Activated naive CD4-positive, alpha-beta T cell treated with anti-CD3 and anti-CD28 coated beads, Interleukin-2, amount 50 U/mL, for 24 hours (primary cell): ENCODE measurements at regions not wholly inside any gene's neighbourhood (a gene's known extent, or its start where the extent isn't known, plus 50 kb on each side); places are given as distances from the start of the nearest gene placed in this dataset.

ENCODE experiments used
- H3K27ac Mint-ChIP-seq: one replicate; pipeline ENCODE4 v1.8.0; 2021; ENCODE audit warnings: mild to moderate bottlenecking, mixed read lengths
- H3K27me3 Mint-ChIP-seq: one replicate; pipeline ENCODE4 v1.8.0; 2021; ENCODE audit warnings: mixed read lengths
- H3K36me3 Mint-ChIP-seq: one replicate; pipeline ENCODE4 v1.8.0; 2021; ENCODE audit warnings: mixed read lengths
- H3K4me1 Mint-ChIP-seq: one replicate; pipeline ENCODE4 v1.8.0; 2021; ENCODE audit warnings: mixed read lengths
- H3K4me3 Mint-ChIP-seq: one replicate; pipeline ENCODE4 v1.8.0; 2021; ENCODE audit warnings: mild to moderate bottlenecking, mixed read lengths
- H3K9me3 Mint-ChIP-seq: one replicate; pipeline ENCODE4 v1.8.0; 2021; ENCODE audit warnings: mixed read lengths

- H3K4me3 Mint-ChIP-seq = no peak overlapping the region
- H3K9me3 Mint-ChIP-seq = peaks cover 21% of the 10 kb centered on the region
- no peaks in the 10 kb centered on the region for H3K27me3 Mint-ChIP-seq
- no peaks in the 10 kb centered on the region for H3K4me1 Mint-ChIP-seq
- H3K36me3 Mint-ChIP-seq = no peaks in the 10 kb centered on the region
- H3K27ac Mint-ChIP-seq = no peak overlapping the region
Observed at GRCh38 chr7:109284943-109285342, 715.3 kb downstream of the DNAJB9 start.

GRCh38 chr7:109295158-109295557 is 725.5 kb downstream of the DNAJB9 start:
- no peaks in the 10 kb centered on the region for H3K36me3 Mint-ChIP-seq
- H3K27ac Mint-ChIP-seq = no peak overlapping the region
- H3K9me3 Mint-ChIP-seq = no peaks in the 10 kb centered on the region
- H3K4me1 Mint-ChIP-seq = no peaks in the 10 kb centered on the region
- no peak overlapping the region for H3K4me3 Mint-ChIP-seq
- no peaks in the 10 kb centered on the region for H3K27me3 Mint-ChIP-seq

GRCh38 chr7:109308816-109309215 is 739.1 kb downstream of the DNAJB9 start:
- H3K27ac Mint-ChIP-seq = no peak overlapping the region
- H3K36me3 Mint-ChIP-seq = no peaks in the 10 kb centered on the region
- H3K4me1 Mint-ChIP-seq = no peaks in the 10 kb centered on the region
- peaks cover 30% of the 10 kb centered on the region for H3K9me3 Mint-ChIP-seq
- no peak overlapping the region for H3K4me3 Mint-ChIP-seq
- H3K27me3 Mint-ChIP-seq = no peaks in the 10 kb centered on the region

GRCh38 chr7:109309790-109310189 is 740.1 kb downstream of the DNAJB9 start:
- Mint-ChIP-seq H3K27ac (no peak overlapping the region), H3K4me3 (no peak overlapping the region), H3K36me3 (no peaks in the 10 kb centered on the region), H3K27me3 (no peaks in the 10 kb centered on the region), H3K9me3 (peaks cover 30% of the 10 kb centered on the region), H3K4me1 (no peaks in the 10 kb centered on the region)

- Mint-ChIP-seq H3K27ac (no peak overlapping the region), H3K9me3 (no peaks in the 10 kb centered on the region), H3K36me3 (no peaks in the 10 kb centered on the region), H3K27me3 (no peaks in the 10 kb centered on the region), H3K4me3 (no peak overlapping the region), H3K4me1 (no peaks in the 10 kb centered on the region)
Observed at GRCh38 chr7:109318136-109318535, 748.5 kb downstream of the DNAJB9 start.

GRCh38 chr7:109322833-109323232 is 753.2 kb downstream of the DNAJB9 start:
- no peak overlapping the region for H3K27ac Mint-ChIP-seq
- H3K27me3 Mint-ChIP-seq = no peaks in the 10 kb centered on the region
- no peaks in the 10 kb centered on the region for H3K9me3 Mint-ChIP-seq
- no peak overlapping the region for H3K4me3 Mint-ChIP-seq
- no peaks in the 10 kb centered on the region for H3K4me1 Mint-ChIP-seq
- H3K36me3 Mint-ChIP-seq = no peaks in the 10 kb centered on the region

GRCh38 chr7:109331423-109331822 is 761.7 kb downstream of the DNAJB9 start:
- Mint-ChIP-seq H3K27ac (no peak overlapping the region), H3K4me1 (no peaks in the 10 kb centered on the region), H3K9me3 (peaks cover 7% of the 10 kb centered on the region), H3K4me3 (no peak overlapping the region), H3K27me3 (no peaks in the 10 kb centered on the region), H3K36me3 (no peaks in the 10 kb centered on the region)

- H3K4me3 Mint-ChIP-seq = no peak overlapping the region
- no peak overlapping the region for H3K27ac Mint-ChIP-seq
- peaks cover 1% of the 10 kb centered on the region for H3K9me3 Mint-ChIP-seq
- no peaks in the 10 kb centered on the region for H3K4me1 Mint-ChIP-seq
- H3K27me3 Mint-ChIP-seq = no peaks in the 10 kb centered on the region
- no peaks in the 10 kb centered on the region for H3K36me3 Mint-ChIP-seq
Observed at GRCh38 chr7:109335951-109336350, 766.3 kb downstream of the DNAJB9 start.

GRCh38 chr7:109336531-109336930 is 766.9 kb downstream of the DNAJB9 start:
- Mint-ChIP-seq H3K9me3 (no peaks in the 10 kb centered on the region), H3K36me3 (no peaks in the 10 kb centered on the region), H3K4me1 (no peaks in the 10 kb centered on the region), H3K27me3 (no peaks in the 10 kb centered on the region), H3K4me3 (no peak overlapping the region), H3K27ac (no peak overlapping the region)

- H3K27ac Mint-ChIP-seq = no peak overlapping the region
- no peak overlapping the region for H3K4me3 Mint-ChIP-seq
- no peaks in the 10 kb centered on the region for H3K9me3 Mint-ChIP-seq
- no peaks in the 10 kb centered on the region for H3K27me3 Mint-ChIP-seq
- no peaks in the 10 kb centered on the region for H3K4me1 Mint-ChIP-seq
- H3K36me3 Mint-ChIP-seq = no peaks in the 10 kb centered on the region
Observed at GRCh38 chr7:109343678-109344077, 774.0 kb downstream of the DNAJB9 start.

- Mint-ChIP-seq H3K27me3 (no peaks in the 10 kb centered on the region), H3K9me3 (no peaks in the 10 kb centered on the region), H3K4me1 (no peaks in the 10 kb centered on the region), H3K36me3 (no peaks in the 10 kb centered on the region), H3K4me3 (no peak overlapping the region), H3K27ac (no peak overlapping the region)
Observed at GRCh38 chr7:109351493-109351892, 781.8 kb downstream of the DNAJB9 start.

- Mint-ChIP-seq H3K36me3 (no peaks in the 10 kb centered on the region), H3K4me3 (no peak overlapping the region), H3K27ac (no peak overlapping the region), H3K9me3 (no peaks in the 10 kb centered on the region), H3K27me3 (no peaks in the 10 kb centered on the region), H3K4me1 (no peaks in the 10 kb centered on the region)
Observed at GRCh38 chr7:109354000-109354399, 784.3 kb downstream of the DNAJB9 start.

- no peak overlapping the region for H3K4me3 Mint-ChIP-seq
- no peak overlapping the region for H3K27ac Mint-ChIP-seq
- H3K9me3 Mint-ChIP-seq = no peaks in the 10 kb centered on the region
- H3K4me1 Mint-ChIP-seq = no peaks in the 10 kb centered on the region
- H3K27me3 Mint-ChIP-seq = no peaks in the 10 kb centered on the region
- H3K36me3 Mint-ChIP-seq = no peaks in the 10 kb centered on the region
Observed at GRCh38 chr7:109354552-109354951, 784.9 kb downstream of the DNAJB9 start.

- H3K27ac Mint-ChIP-seq = no peak overlapping the region
- no peaks in the 10 kb centered on the region for H3K9me3 Mint-ChIP-seq
- no peak overlapping the region for H3K4me3 Mint-ChIP-seq
- H3K27me3 Mint-ChIP-seq = no peaks in the 10 kb centered on the region
- no peaks in the 10 kb centered on the region for H3K4me1 Mint-ChIP-seq
- no peaks in the 10 kb centered on the region for H3K36me3 Mint-ChIP-seq
Observed at GRCh38 chr7:109375823-109376222, 806.1 kb downstream of the DNAJB9 start.

GRCh38 chr7:109376576-109376975 is 806.9 kb downstream of the DNAJB9 start:
- H3K36me3 Mint-ChIP-seq = no peaks in the 10 kb centered on the region
- H3K27ac Mint-ChIP-seq = no peak overlapping the region
- no peaks in the 10 kb centered on the region for H3K27me3 Mint-ChIP-seq
- H3K9me3 Mint-ChIP-seq = no peaks in the 10 kb centered on the region
- no peaks in the 10 kb centered on the region for H3K4me1 Mint-ChIP-seq
- no peak overlapping the region for H3K4me3 Mint-ChIP-seq

GRCh38 chr7:109377076-109377884 is 807.6 kb downstream of the DNAJB9 start:
- no peak overlapping the region for H3K27ac Mint-ChIP-seq
- no peaks in the 10 kb centered on the region for H3K36me3 Mint-ChIP-seq
- H3K4me1 Mint-ChIP-seq = no peaks in the 10 kb centered on the region
- no peaks in the 10 kb centered on the region for H3K27me3 Mint-ChIP-seq
- H3K4me3 Mint-ChIP-seq = no peak overlapping the region
- no peaks in the 10 kb centered on the region for H3K9me3 Mint-ChIP-seq

- H3K4me3 Mint-ChIP-seq = no peak overlapping the region
- H3K27me3 Mint-ChIP-seq = no peaks in the 10 kb centered on the region
- H3K9me3 Mint-ChIP-seq = peaks cover 4% of the 10 kb centered on the region
- H3K36me3 Mint-ChIP-seq = no peaks in the 10 kb centered on the region
- no peak overlapping the region for H3K27ac Mint-ChIP-seq
- no peaks in the 10 kb centered on the region for H3K4me1 Mint-ChIP-seq
Observed at GRCh38 chr7:109386959-109387358, 817.3 kb downstream of the DNAJB9 start.
